ENCODE measurements at regions not wholly inside any gene's neighbourhood (a gene's known extent, or its start where the extent isn't known, plus 50 kb on each side); places are given as distances from the start of the nearest gene placed in this dataset.
"Not testable (repeated sequence)": the region's sequence is repeated elsewhere in the genome, so short reads cannot be mapped to it uniquely, and the experiment has no call there.

GRCh38 chr14:25322784-25323183, 272.8 kb upstream of the STXBP6 start:
- no peaks in the 10 kb centered on the region for H3K27me3 ChIP-seq
- no peaks in the 10 kb centered on the region for H3K9me3 ChIP-seq
- no peaks in the 10 kb centered on the region for H3K4me1 ChIP-seq
- no peak overlapping the region for H3K27ac ChIP-seq
- intact Hi-C loops (cut with DNase I; ENCODE audit: low total_unique reads), result no loop called here
- DNase-seq, result no peak
- H3K36me3 ChIP-seq, result no peaks in the 10 kb centered on the region
- H3K4me3 ChIP-seq, result no peak overlapping the region
- no peak for TF ChIP-seq CTCF (IDR thresholded peaks at IDR 0.05)

GRCh38 chr14:25316007-25316406, 266.1 kb upstream of the STXBP6 start:
- DNase-seq; H3K27me3 ChIP-seq; H3K9me3 ChIP-seq; H3K36me3 ChIP-seq; H3K4me1 ChIP-seq; intact Hi-C loops (cut with DNase I; ENCODE audit: low total_unique reads); H3K4me3 ChIP-seq; H3K27ac ChIP-seq: not testable (repeated sequence)

- no peaks in the 10 kb centered on the region for H3K4me1 ChIP-seq
- intact Hi-C loops (cut with DNase I; ENCODE audit: low total_unique reads), result no loop called here
- H3K36me3 ChIP-seq, result no peaks in the 10 kb centered on the region
- DNase-seq, result no peak
- no peaks in the 10 kb centered on the region for H3K9me3 ChIP-seq
- H3K4me3 ChIP-seq, result no peak overlapping the region
- no peaks in the 10 kb centered on the region for H3K27me3 ChIP-seq
- H3K27ac ChIP-seq, result no peak overlapping the region
- no peak for TF ChIP-seq CTCF (IDR thresholded peaks at IDR 0.05)
Measured at GRCh38 chr14:25308244-25308643, 258.3 kb upstream of the STXBP6 start.

GRCh38 chr14:25303934-25304333, 254.0 kb upstream of the STXBP6 start:
- Histone ChIP-seq H3K4me1 (no peaks in the 10 kb centered on the region), H3K27ac (no peak overlapping the region), H3K36me3 (no peaks in the 10 kb centered on the region), H3K9me3 (no peaks in the 10 kb centered on the region), H3K4me3 (no peak overlapping the region), H3K27me3 (no peaks in the 10 kb centered on the region)
- TF ChIP-seq CTCF (IDR thresholded peaks at IDR 0.05), result no peak
- no peak for DNase-seq
- intact Hi-C loops (cut with DNase I; ENCODE audit: low total_unique reads), result no loop called here

GRCh38 chr14:25298238-25298637, 248.3 kb upstream of the STXBP6 start:
- Histone ChIP-seq H3K9me3 (no peaks in the 10 kb centered on the region), H3K36me3 (no peaks in the 10 kb centered on the region), H3K27ac (no peak overlapping the region), H3K4me3 (no peak overlapping the region), H3K4me1 (no peaks in the 10 kb centered on the region), H3K27me3 (no peaks in the 10 kb centered on the region)
- intact Hi-C loops (cut with DNase I; ENCODE audit: low total_unique reads), result no loop called here
- no peak for TF ChIP-seq CTCF (IDR thresholded peaks at IDR 0.05)
- DNase-seq, result no peak

- DNase-seq; H3K9me3 ChIP-seq; H3K36me3 ChIP-seq; H3K4me1 ChIP-seq; H3K4me3 ChIP-seq; H3K27ac ChIP-seq; intact Hi-C loops (cut with DNase I; ENCODE audit: low total_unique reads); H3K27me3 ChIP-seq: not testable (repeated sequence)
Measured at GRCh38 chr14:25290154-25290553, 240.2 kb upstream of the STXBP6 start.

- no peak for DNase-seq
- H3K27ac ChIP-seq, result no peak overlapping the region
- TF ChIP-seq CTCF (IDR thresholded peaks at IDR 0.05), result no peak
- H3K4me1 ChIP-seq, result no peaks in the 10 kb centered on the region
- no peaks in the 10 kb centered on the region for H3K36me3 ChIP-seq
- no peaks in the 10 kb centered on the region for H3K27me3 ChIP-seq
- H3K9me3 ChIP-seq, result no peaks in the 10 kb centered on the region
- intact Hi-C loops (cut with DNase I; ENCODE audit: low total_unique reads), result no loop called here
- no peak overlapping the region for H3K4me3 ChIP-seq
Measured at GRCh38 chr14:25274529-25274928, 224.6 kb upstream of the STXBP6 start.

Data from tibial artery (tissue), 4 donors.